HepG2 (cell line): ENCODE measurements at regions not wholly inside any gene's neighbourhood (a gene's known extent, or its start where the extent isn't known, plus 50 kb on each side); places are given as distances from the start of the nearest gene placed in this dataset.

Experiments
- ATAC-seq: fragments of 200-7000 bp; cut with Tn5 transposase; 3 replicates; pipeline ENCODE4 v1.9.1; 2020; ENCODE audit warnings: mild to moderate bottlenecking, moderate library complexity
- BruUV-seq: library from RNA; stranded (reverse); fragments of 400-500 nt; replicated peaks from 2 replicates; lab custom pipeline; 2021; lab: Mats Ljungman, UMichigan
- CTCF ChIA-PET: fragments of 300-600 bp; formaldehyde crosslinking; extraction: SDS; loops from one replicate; lab custom pipeline; 2021; ENCODE audit warnings: low total read pairs, inconsistent platforms, low intra/inter-chr PET ratio; lab: Yijun Ruan, JAX
- POLR2A ChIA-PET: fragments of 350-600 bp; sonication (Branson Sonifier 250); formaldehyde crosslinking; loops from one replicate; lab custom pipeline; 2020; ENCODE audit warnings: antibody characterized with exemption, inconsistent platforms; lab: Yijun Ruan, JAX
- DNase-seq: peaks from one replicate; pipeline ENCODE4 v3.0.0-alpha.2; 2015; ENCODE audit warnings: low spot score
- FAIRE-seq: peaks from 3 replicates; lab custom pipeline; 2011; peaks lifted over from hg19 to GRCh38; lab: Jason Lieb, UNC
- H2AFZ ChIP-seq: one replicate; pipeline ENCODE4 v1.6.1; 2011; ENCODE audit warnings: low read length, inconsistent platforms
- H3K27ac ChIP-seq: fragments of 300-600 bp; 3 replicates; pipeline ENCODE4 v1.8.0; 2011; ENCODE audit warnings: mixed run types, mild to moderate bottlenecking, mixed read lengths, low read length, inconsistent platforms; ENCODE audit not compliant: insufficient read depth; ENCODE audit errors: extremely low read length
- H3K27me3 ChIP-seq, 2 experiments: fragments of 200-600 bp in 1 of 2; 2 replicates in 1 of 2; 3 replicates in 1 of 2; pipeline versions ENCODE4 v1.6.0 to v1.8.0; 2011; ENCODE audit warnings: low read length in 2 of 2, mild to moderate bottlenecking in 2 of 2, moderate library complexity in 2 of 2, inconsistent platforms in 1 of 2; ENCODE audit not compliant: insufficient read depth in 2 of 2, control insufficient read depth in 1 of 2
- H3K36me3 ChIP-seq, 2 experiments: fragments of 200-600 bp in 1 of 2; replicated peaks in 1 of 2; 2 replicates in 1 of 2; 3 replicates in 1 of 2; pipeline versions ENCODE4 v1.5.1 to v1.8.0; 2011; ENCODE audit warnings: low read length in 2 of 2, inconsistent platforms in 1 of 2; ENCODE audit not compliant: insufficient read depth in 2 of 2, control insufficient read depth in 1 of 2
- H3K4me1 ChIP-seq: 2 replicates; pipeline ENCODE4 v1.5.1; 2012; ENCODE audit warnings: low read length, inconsistent platforms; ENCODE audit not compliant: insufficient read depth
- H3K4me2 ChIP-seq: 2 replicates; pipeline ENCODE4 v1.6.0; 2011; ENCODE audit warnings: low read depth, low read length, inconsistent platforms
- H3K4me3 ChIP-seq, 3 experiments: fragments of 200-600 bp in 1 of 3; sonication (generic), shearing (Covaris generic) in 1 of 3; replicated peaks in 1 of 3; 2 replicates each; pipeline ENCODE4 v1.5.1; 2011 to 2016; ENCODE audit warnings: low read length in 3 of 3, inconsistent platforms in 2 of 3, low read depth in 2 of 3, mild to moderate bottlenecking in 2 of 3, control low read depth in 1 of 3, mixed read lengths in 1 of 3; ENCODE audit not compliant: insufficient read depth in 1 of 3
- H3K79me2 ChIP-seq: one replicate; pipeline ENCODE4 v1.6.1; 2011; ENCODE audit warnings: low read length, inconsistent platforms; ENCODE audit not compliant: insufficient read depth
- H3K9ac ChIP-seq: 2 replicates; pipeline ENCODE4 v1.6.0; 2011; ENCODE audit warnings: mild to moderate bottlenecking, low read depth, low read length, inconsistent platforms; ENCODE audit not compliant: insufficient read depth
- H3K9me3 ChIP-seq: 2 replicates; pipeline ENCODE4 v1.5.1; 2012; ENCODE audit warnings: mild to moderate bottlenecking, low read length
- H4K20me1 ChIP-seq: 2 replicates; pipeline ENCODE4 v1.6.0; 2011; ENCODE audit warnings: inconsistent platforms, mild to moderate bottlenecking, low read length, moderate library complexity; ENCODE audit not compliant: insufficient read depth
- CBX1 ChIP-seq: IDR thresholded peaks from one replicate; pipeline ENCODE4 v1.6.1; 2016; ENCODE audit warnings: antibody characterized with exemption, low read depth
- MAFG ChIP-seq: sonication (generic); formaldehyde crosslinking; IDR thresholded peaks from 2 replicates; pipeline ENCODE4 v1.5.1; 2020; ENCODE audit warnings: mild to moderate bottlenecking, missing genetic modification reagents
- MTA1 ChIP-seq: sonication (generic); formaldehyde crosslinking; IDR thresholded peaks from 2 replicates; pipeline ENCODE4 v1.4.0; 2020; ENCODE audit warnings: missing genetic modification reagents, mild to moderate bottlenecking, borderline replicate concordance
- PRMT3 ChIP-seq: sonication (generic); formaldehyde crosslinking; IDR thresholded peaks from 2 replicates; pipeline ENCODE4 v1.8.1; 2022; ENCODE audit warnings: low read depth, mild to moderate bottlenecking, moderate library complexity, missing genetic modification reagents, borderline replicate concordance
- SP4 ChIP-seq: sonication (generic); formaldehyde crosslinking; IDR thresholded peaks from 2 replicates; pipeline ENCODE4 v1.8.1; 2023; ENCODE audit warnings: mild to moderate bottlenecking, missing genetic modification reagents
- ZNF34 ChIP-seq: sonication (generic); formaldehyde crosslinking; IDR thresholded peaks from 2 replicates; pipeline ENCODE4 v1.4.0; 2020; ENCODE audit warnings: mild to moderate bottlenecking, missing genetic modification reagents, borderline replicate concordance
- ZNF383 ChIP-seq: sonication (generic); formaldehyde crosslinking; IDR thresholded peaks from 2 replicates; pipeline ENCODE4 v1.4.0; 2020; ENCODE audit warnings: missing genetic modification reagents, mild to moderate bottlenecking, borderline replicate concordance
- WGBS: methylation state at CpG from one replicate; pipeline ENCODE4 v1.1.6; 2017; ENCODE audit warnings: low lambda C conversion rate; 5-methylcytosine and 5-hydroxymethylcytosine counted together
- in situ Hi-C: cut with HindIII; loops from 2 replicates; pipeline ENCODE4 v1.10.0; 2017; ENCODE audit warnings: low pct_unique_long_range_greater_than_20kb; ENCODE audit not compliant: extremely low pct_ligation_motif_present
- intact Hi-C: fragments of 100-400 bp; cut with micrococcal nuclease; formaldehyde crosslinking; loops from one replicate; pipeline ENCODE4 v1.10.0; 2022; ENCODE audit not compliant: unreplicated experiment
- TF ChIP-seq, protein P1 (sequence below): IDR thresholded peaks from 2 replicates; pipeline ENCODE4 v1.6.1; 2016

GRCh38 chr6:82571455-82571854 is 207.8 kb downstream of the TPBG start:
- intact Hi-C loops: no loop called here
- H3K9ac ChIP-seq: no peak overlapping the region
- 3% methylated on average over 2 of the region's 2 CpGs for WGBS
- no peaks in the 10 kb centered on the region for H3K4me1 ChIP-seq
- H3K27me3 ChIP-seq: peaks cover 0 to 4% of the 10 kb centered on the region in 2 experiments; a peak in 1 of 5 replicates
- H3K79me2 ChIP-seq: no peaks in the 10 kb centered on the region
- TF ChIP-seq MTA1 (CRISPR knock-in tag): no peak
- TF ChIP-seq, protein P1, sequence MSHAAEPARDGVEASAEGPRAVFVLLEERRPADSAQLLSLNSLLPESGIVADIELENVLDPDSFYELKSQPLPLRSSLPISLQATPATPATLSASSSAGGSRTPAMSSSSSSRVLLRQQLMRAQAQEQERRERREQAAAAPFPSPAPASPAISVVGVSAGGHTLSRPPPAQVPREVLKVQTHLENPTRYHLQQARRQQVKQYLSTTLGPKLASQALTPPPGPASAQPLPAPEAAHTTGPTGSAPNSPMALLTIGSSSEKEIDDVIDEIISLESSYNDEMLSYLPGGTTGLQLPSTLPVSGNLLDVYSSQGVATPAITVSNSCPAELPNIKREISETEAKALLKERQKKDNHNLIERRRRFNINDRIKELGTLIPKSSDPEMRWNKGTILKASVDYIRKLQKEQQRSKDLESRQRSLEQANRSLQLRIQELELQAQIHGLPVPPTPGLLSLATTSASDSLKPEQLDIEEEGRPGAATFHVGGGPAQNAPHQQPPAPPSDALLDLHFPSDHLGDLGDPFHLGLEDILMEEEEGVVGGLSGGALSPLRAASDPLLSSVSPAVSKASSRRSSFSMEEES (CRISPR knock-in tag): no peak
- TF ChIP-seq MAFG (CRISPR knock-in tag): no peak
- TF ChIP-seq ZNF34 (CRISPR knock-in tag): no peak
- TF ChIP-seq CBX1: no peak
- TF ChIP-seq SP4 (CRISPR knock-in tag): no peak
- no peak for TF ChIP-seq ZNF383
- TF ChIP-seq PRMT3 (CRISPR knock-in tag): no peak
- no peak overlapping the region for H2AFZ ChIP-seq
- BruUV-seq: no TSS peak
- no peaks in the 10 kb centered on the region for H4K20me1 ChIP-seq
- ChIA-PET POLR2A (no interaction called here), CTCF (no interaction called here)
- ATAC-seq (no peak), FAIRE-seq (no peak), DNase-seq (no peak)
- H3K27ac ChIP-seq: no peak overlapping the region
- in situ Hi-C loops: no loop called here
- no peak overlapping the region for H3K4me2 ChIP-seq
- H3K36me3 ChIP-seq: no peaks in the 10 kb centered on the region
- no peak overlapping the region for H3K4me3 ChIP-seq
- H3K9me3 ChIP-seq: no peaks in the 10 kb centered on the region
